Liver (tissue), 8 donors: ENCODE measurements at regions not wholly inside any gene's neighbourhood (a gene's known extent, or its start where the extent isn't known, plus 50 kb on each side); places are given as distances from the start of the nearest gene placed in this dataset.

Experiments
- DNase-seq: peaks from one replicate; pipeline ENCODE4 v3.0.0-alpha.2; 2017; ENCODE audit warnings: low spot score
- H3K27ac ChIP-seq, 2 donors: one replicate each; pipeline ENCODE4 v1.7.0; 2013; ENCODE audit warnings: inconsistent platforms in 2 of 2, low read length in 2 of 2, control low read depth in 1 of 2, low read depth in 1 of 2, mild to moderate bottlenecking in 1 of 2
- H3K27me3 ChIP-seq, 4 donors: one replicate each; pipeline versions ENCODE4 v1.6.1 to v1.7.0; 2013; ENCODE audit warnings: low read length in 3 of 4, inconsistent platforms in 1 of 4, mild to moderate bottlenecking in 1 of 4, moderate library complexity in 1 of 4; ENCODE audit not compliant: control insufficient read depth in 4 of 4, insufficient read depth in 4 of 4
- H3K36me3 ChIP-seq, 4 donors: one replicate each; pipeline versions ENCODE4 v1.6.1 to v1.7.0; 2013; ENCODE audit warnings: low read length in 3 of 4, mild to moderate bottlenecking in 3 of 4, low read depth in 1 of 4, moderate library complexity in 1 of 4; ENCODE audit not compliant: control insufficient read depth in 4 of 4, insufficient read depth in 3 of 4
- H3K4me1 ChIP-seq, 4 donors: one replicate each; pipeline versions ENCODE4 v1.6.1 to v1.7.0; 2013; ENCODE audit warnings: low read length in 3 of 4, mild to moderate bottlenecking in 3 of 4, moderate library complexity in 1 of 4; ENCODE audit not compliant: control insufficient read depth in 4 of 4, insufficient read depth in 4 of 4
- H3K4me3 ChIP-seq, 3 donors: one replicate each; pipeline versions ENCODE4 v1.6.1 to v1.7.0; 2013; ENCODE audit warnings: low read length in 3 of 3, control low read depth in 1 of 3, low read depth in 1 of 3, mild to moderate bottlenecking in 1 of 3
- H3K9ac ChIP-seq, 2 donors: one replicate each; pipeline ENCODE4 v1.7.0; 2013; ENCODE audit warnings: low read length in 2 of 2, mild to moderate bottlenecking in 2 of 2, moderate library complexity in 2 of 2, control low read depth in 1 of 2, low read depth in 1 of 2
- H3K9me3 ChIP-seq, 4 donors: one replicate each; pipeline versions ENCODE4 v1.6.1 to v1.7.0; 2013; ENCODE audit warnings: low read length in 3 of 4; ENCODE audit not compliant: control insufficient read depth in 4 of 4
- ATF3 ChIP-seq: IDR thresholded peaks from 2 replicates; pipeline ENCODE4 v1.6.1; 2016; ENCODE audit warnings: antibody characterized with exemption
- CTCF ChIP-seq: fragments of 150-350 bp; IDR thresholded peaks from 2 replicates; pipeline ENCODE4 v1.5.1; 2017; ENCODE audit warnings: improper control_type of control experiment, low read depth, low read length; ENCODE audit not compliant: missing input control
- EGR1 ChIP-seq, 2 donors: IDR thresholded peaks; 2 replicates each; pipeline ENCODE4 v1.6.1; 2016 to 2018; ENCODE audit warnings: antibody characterized with exemption in 2 of 2, low read depth in 2 of 2
- FOXA1 ChIP-seq: IDR thresholded peaks from 2 replicates; pipeline ENCODE4 v1.6.1; 2016; ENCODE audit warnings: antibody characterized with exemption
- FOXA2 ChIP-seq: IDR thresholded peaks from 2 replicates; pipeline ENCODE4 v1.6.1; 2016; ENCODE audit warnings: antibody characterized with exemption
- GABPA ChIP-seq, 2 donors: IDR thresholded peaks in 1 of 2; conservative IDR thresholded peaks in 1 of 2; 2 replicates each; pipeline ENCODE4 v1.6.1; 2016; ENCODE audit warnings: antibody characterized with exemption in 2 of 2, mild to moderate bottlenecking in 1 of 2, moderate library complexity in 1 of 2
- HNF4A ChIP-seq, 2 donors: conservative IDR thresholded peaks; 2 replicates each; pipeline ENCODE4 v1.6.1; 2016; ENCODE audit warnings: antibody characterized with exemption in 2 of 2, mild to moderate bottlenecking in 2 of 2
- HNF4G ChIP-seq: IDR thresholded peaks from 2 replicates; pipeline ENCODE4 v1.6.1; 2016; ENCODE audit warnings: antibody characterized with exemption
- JUND ChIP-seq, 2 donors: IDR thresholded peaks; 2 replicates each; pipeline ENCODE4 v1.6.1; 2016; ENCODE audit warnings: antibody characterized with exemption in 2 of 2
- MAX ChIP-seq: IDR thresholded peaks from 2 replicates; pipeline ENCODE4 v1.6.1; 2016; ENCODE audit warnings: antibody characterized with exemption
- NR2F2 ChIP-seq: IDR thresholded peaks from 2 replicates; pipeline ENCODE4 v1.6.1; 2016; ENCODE audit warnings: antibody characterized with exemption
- RAD21 ChIP-seq, 2 donors: IDR thresholded peaks; 2 replicates each; pipeline ENCODE4 v1.6.1; 2016; ENCODE audit warnings: antibody characterized with exemption in 2 of 2, mild to moderate bottlenecking in 2 of 2
- REST ChIP-seq: IDR thresholded peaks from 2 replicates; pipeline ENCODE4 v1.6.1; 2016; ENCODE audit warnings: antibody characterized with exemption, mild to moderate bottlenecking
- RXRA ChIP-seq, 2 donors: IDR thresholded peaks; 2 replicates each; pipeline ENCODE4 v1.6.1; 2017 to 2018; ENCODE audit warnings: antibody characterized with exemption in 2 of 2, mild to moderate bottlenecking in 1 of 2
- SP1 ChIP-seq: IDR thresholded peaks from 2 replicates; pipeline ENCODE4 v1.6.1; 2018; ENCODE audit warnings: antibody characterized with exemption, mild to moderate bottlenecking
- TAF1 ChIP-seq: conservative IDR thresholded peaks from 2 replicates; pipeline ENCODE4 v1.6.1; 2016; ENCODE audit warnings: antibody characterized with exemption, mild to moderate bottlenecking
- YY1 ChIP-seq: IDR thresholded peaks from 2 replicates; pipeline ENCODE4 v1.6.1; 2016; ENCODE audit warnings: antibody characterized with exemption, mild to moderate bottlenecking
- ZBTB33 ChIP-seq: IDR thresholded peaks from 2 replicates; pipeline ENCODE4 v1.6.1; 2016; ENCODE audit warnings: antibody characterized with exemption
- WGBS: extraction: QIAGEN DNeasy Blood & Tissue Kit; methylation state at CpG from one replicate; pipeline ENCODE4 v1.1.7; 2013; 5-methylcytosine and 5-hydroxymethylcytosine counted together
- donor health status: healthy.
- donor health status: healthy.
- donor health status: healthy.
- donor health status: healthy.
- donor health status: healthy.

- Histone ChIP-seq H3K4me3 (no peak overlapping the region), H3K4me1 (no peaks in the 10 kb centered on the region), H3K27me3 (peaks cover 0 to 4% (median 0%) of the 10 kb centered on the region in 4 donors), H3K9ac (no peak overlapping the region), H3K27ac (no peak overlapping the region), H3K9me3 (no peaks in the 10 kb centered on the region), H3K36me3 (no peaks in the 10 kb centered on the region)
- no peak for DNase-seq
- WGBS, result 80% methylated on average over 3 of the region's 3 CpGs
- TF ChIP-seq HNF4G (no peak), EGR1 (IDR thresholded peaks at IDR 0.05; ENCODE audit: low read depth in 2 of 2) (no peak), YY1 (no peak), REST (no peak), FOXA2 (no peak), CTCF (no peak), RAD21 (IDR thresholded peaks at IDR 0.05) (no peak), MAX (no peak), ZBTB33 (no peak), FOXA1 (no peak), HNF4A (conservative IDR thresholded peaks at IDR 0.05) (no peak), NR2F2 (no peak), ATF3 (no peak), JUND (IDR thresholded peaks at IDR 0.05) (no peak), GABPA (IDR thresholded peaks at IDR 0.05 in 1 of 2, conservative IDR thresholded peaks at IDR 0.05 in 1 of 2) (no peak), SP1 (no peak)
Observed at GRCh38 chr3:25292036-25292435, 136.0 kb upstream of the RARB start.

GRCh38 chr3:25292595-25292994, 135.5 kb upstream of the RARB start:
- no peak for TF ChIP-seq YY1
- TF ChIP-seq TAF1, result no peak
- no peak for TF ChIP-seq FOXA2
- TF ChIP-seq ZBTB33, result no peak
- TF ChIP-seq GABPA (IDR thresholded peaks at IDR 0.05 in 1 of 2, conservative IDR thresholded peaks at IDR 0.05 in 1 of 2), result no peak
- no peak for TF ChIP-seq RXRA (IDR thresholded peaks at IDR 0.05)
- no peak for TF ChIP-seq ATF3
- no peak for TF ChIP-seq SP1
- no peak for TF ChIP-seq MAX
- TF ChIP-seq JUND (IDR thresholded peaks at IDR 0.05), result no peak
- no peaks in the 10 kb centered on the region for H3K36me3 ChIP-seq
- H3K27ac ChIP-seq, result no peak overlapping the region
- H3K9ac ChIP-seq, result no peak overlapping the region
- no peaks in the 10 kb centered on the region for H3K4me1 ChIP-seq
- no peak overlapping the region for H3K4me3 ChIP-seq
- DNase-seq, result no peak
- WGBS, result 83% methylated on average over 6 of the region's 6 CpGs
- no peaks in the 10 kb centered on the region for H3K9me3 ChIP-seq
- H3K27me3 ChIP-seq, result peaks cover 0 to 4% (median 0%) of the 10 kb centered on the region in 4 donors
